K562 (cell line): ENCODE measurements at regions not wholly inside any gene's neighbourhood (a gene's known extent, or its start where the extent isn't known, plus 50 kb on each side); places are given as distances from the start of the nearest gene placed in this dataset.

Experiments used
- ATAC-seq: fragments of 200-7000 bp; cut with Tn5 transposase; 3 replicates; pipeline ENCODE4 v1.9.1; 2020; ENCODE audit warnings: moderate library complexity
- BruUV-seq: library from RNA; stranded (reverse); fragments of 400-500 nt; replicated peaks from 2 replicates; lab custom pipeline; 2021; lab: Mats Ljungman, UMichigan
- CTCF ChIA-PET: fragments of 300-600 bp; formaldehyde crosslinking; extraction: SDS; loops from one replicate; lab custom pipeline; 2021; ENCODE audit warnings: low intra/inter-chr PET ratio; lab: Yijun Ruan, JAX
- POLR2A ChIA-PET: fragments of 300-600, 350-650 bp; sonication (Branson Sonifier 250); formaldehyde crosslinking; extraction: SDS; loops from one replicate; lab custom pipeline; 2021; ENCODE audit warnings: antibody characterized with exemption, inconsistent platforms; lab: Yijun Ruan, JAX
- DNase-seq, 4 experiments: peaks; one replicate each; pipeline versions ENCODE4 v3.0.0 to v3.0.0-alpha.2; 2011 to 2018; ENCODE audit warnings: low spot score in 3 of 4, mixed read lengths in 3 of 4; ENCODE audit errors: extremely low read depth in 1 of 4
- FAIRE-seq: peaks from 2 replicates; lab custom pipeline; 2011; peaks lifted over from hg19 to GRCh38; lab: Jason Lieb, UNC
- H2AFZ ChIP-seq: 2 replicates; pipeline ENCODE4 v1.6.0; 2011; ENCODE audit warnings: low read depth, low read length, control low read depth, inconsistent platforms
- H3K27ac ChIP-seq: fragments of 200-600 bp; 3 replicates; pipeline ENCODE4 v1.8.0; 2011; ENCODE audit warnings: low read depth, mild to moderate bottlenecking, control low read depth, inconsistent platforms, low read length, moderate library complexity, mixed read lengths; ENCODE audit errors: extremely low read depth
- H3K27me3 ChIP-seq, 2 experiments: fragments of 300-600 bp in 1 of 2; 2 replicates in 1 of 2; 3 replicates in 1 of 2; pipeline versions ENCODE4 v1.6.0 to v1.8.0; 2011; ENCODE audit warnings: inconsistent platforms in 2 of 2, low read length in 2 of 2, mild to moderate bottlenecking in 1 of 2, mixed read lengths in 1 of 2, moderate library complexity in 1 of 2; ENCODE audit not compliant: control insufficient read depth in 2 of 2, insufficient read depth in 2 of 2
- H3K36me3 ChIP-seq: fragments of 300-600 bp; 3 replicates; pipeline ENCODE4 v1.8.0; 2011; ENCODE audit warnings: mild to moderate bottlenecking, low read length, inconsistent platforms; ENCODE audit not compliant: control insufficient read depth, insufficient read depth
- H3K4me1 ChIP-seq, 2 experiments: fragments of 200-600 bp in 1 of 2; replicated peaks in 1 of 2; 2 replicates in 1 of 2; 3 replicates in 1 of 2; pipeline versions ENCODE4 v1.5.1 to v1.8.0; 2011; ENCODE audit warnings: inconsistent platforms in 2 of 2, low read length in 2 of 2, mild to moderate bottlenecking in 1 of 2, mixed read lengths in 1 of 2, moderate library complexity in 1 of 2; ENCODE audit not compliant: control insufficient read depth in 2 of 2, insufficient read depth in 2 of 2
- H3K4me2 ChIP-seq: 2 replicates; pipeline ENCODE4 v1.6.1; 2011; ENCODE audit warnings: low read length, control low read depth, inconsistent platforms, mixed read lengths; ENCODE audit not compliant: insufficient read depth
- H3K4me3 ChIP-seq: fragments of 200-600 bp; sonication (generic), shearing (Covaris generic); 2 replicates; pipeline ENCODE4 v1.5.1; 2016; ENCODE audit warnings: control low read depth, inconsistent platforms
- H3K79me2 ChIP-seq: fragments of 200-600 bp; 3 replicates; pipeline ENCODE4 v1.8.0; 2011; ENCODE audit warnings: low read length, inconsistent platforms; ENCODE audit not compliant: control insufficient read depth, insufficient read depth
- H3K9ac ChIP-seq, 2 experiments: 2 replicates each; pipeline versions ENCODE4 v1.6.0 to v1.6.1; 2011; ENCODE audit warnings: low read depth in 2 of 2, low read length in 2 of 2, control low read depth in 1 of 2, inconsistent platforms in 1 of 2, mild to moderate bottlenecking in 1 of 2, mixed read lengths in 1 of 2; ENCODE audit not compliant: insufficient read depth in 1 of 2
- H3K9me1 ChIP-seq: one replicate; pipeline ENCODE4 v1.6.0; 2011; ENCODE audit warnings: inconsistent platforms, mild to moderate bottlenecking, low read length, moderate library complexity; ENCODE audit not compliant: control insufficient read depth, insufficient read depth
- H3K9me3 ChIP-seq: replicated peaks from 2 replicates; pipeline ENCODE4 v1.5.1; 2011; ENCODE audit warnings: low read depth, low read length, inconsistent platforms; ENCODE audit not compliant: control insufficient read depth, insufficient read depth
- H4K20me1 ChIP-seq: replicated peaks from 2 replicates; pipeline ENCODE4 v1.6.1; 2011; ENCODE audit warnings: low read length, inconsistent platforms, mixed read lengths; ENCODE audit not compliant: control insufficient read depth, insufficient read depth
- PYGO2 ChIP-seq: fragments of 450-650 bp; IDR thresholded peaks from 2 replicates; pipeline ENCODE4 v1.6.1; 2016; ENCODE audit warnings: mild to moderate bottlenecking, missing genetic modification characterization, moderate library complexity, missing compliant biosample characterization
- ZBTB49 ChIP-seq: sonication (generic); formaldehyde crosslinking; IDR thresholded peaks from 2 replicates; pipeline ENCODE4 v1.8.0; 2022; ENCODE audit warnings: missing genetic modification reagents, mild to moderate bottlenecking, borderline replicate concordance
- WGBS: fragments of 100-300 bp; shearing (Covaris generic); methylation state at CpG from one replicate; pipeline ENCODE4 v1.1.6; 2016; ENCODE audit warnings: low coverage, mixed read lengths; ENCODE audit not compliant: insufficient coverage; ENCODE audit errors: missing lambda C conversion rate; 5-methylcytosine and 5-hydroxymethylcytosine counted together
- in situ Hi-C: fragments of 300-500 bp; cut with MboI; formaldehyde crosslinking; loops from 4 replicates; pipeline ENCODE4 v1.15.0; 2018; ENCODE audit warnings: inconsistent platforms, mixed read lengths
- intact Hi-C: fragments of 100-400 bp; cut with micrococcal nuclease; formaldehyde crosslinking; loops from 2 replicates; pipeline ENCODE4 v1.14.2; 2022

GRCh38 chr11:80297858-80298632, 857.2 kb upstream of the TENM4 start:
- Histone ChIP-seq H3K9me3 (no peaks in the 10 kb centered on the region), H3K4me2 (no peak overlapping the region), H3K9ac (no peak overlapping the region), H3K4me3 (no peak overlapping the region), H3K27me3 (no peaks in the 10 kb centered on the region), H3K36me3 (no peaks in the 10 kb centered on the region), H3K4me1 (no peaks in the 10 kb centered on the region), H4K20me1 (no peaks in the 10 kb centered on the region), H2AFZ (no peak overlapping the region), H3K27ac (no peak overlapping the region), H3K9me1 (no peaks in the 10 kb centered on the region), H3K79me2 (no peaks in the 10 kb centered on the region)
- WGBS: 2% methylated on average over 5 of the region's 5 CpGs
- no TSS peak for BruUV-seq
- FAIRE-seq: no peak
- intact Hi-C loops (no loop called here), in situ Hi-C loops (no loop called here)
- ChIA-PET POLR2A (interaction anchor here (1.1 kb wide), 1 partner anchor 12 kb away, joined by 7 read pairs; no protein-coding TSS in a partner anchor), CTCF (no interaction called here)
- no peak for ATAC-seq
- DNase-seq: no peak
- no peak for TF ChIP-seq ZBTB49 (CRISPR knock-in tag)
- no peak for TF ChIP-seq PYGO2 (tag)
- TF ChIP-seq, all 486 proteins: peak for 0
